ENCODE measurements at regions not wholly inside any gene's neighbourhood (a gene's known extent, or its start where the extent isn't known, plus 50 kb on each side); places are given as distances from the start of the nearest gene placed in this dataset.
"Not testable (repeated sequence)": the region's sequence is repeated elsewhere in the genome, so short reads cannot be mapped to it uniquely, and the experiment has no call there.

- no peak for DNase-seq
Measured at GRCh38 chr1:243996223-243996622, 54.9 kb upstream of the ZBTB18 start.

GRCh38 chr1:243991650-243992049 is 59.4 kb upstream of the ZBTB18 start:
- no peak for DNase-seq

- no peak for DNase-seq
Measured at GRCh38 chr1:243984788-243985187, 66.3 kb upstream of the ZBTB18 start.

- DNase-seq: no peak
Measured at GRCh38 chr1:243982447-243983018, 68.5 kb upstream of the ZBTB18 start.

GRCh38 chr1:243980471-243980870 is 70.6 kb upstream of the ZBTB18 start:
- no peak for DNase-seq

- no peak for DNase-seq
Measured at GRCh38 chr1:243980071-243980470, 71.0 kb upstream of the ZBTB18 start.

- DNase-seq: no peak
Measured at GRCh38 chr1:243979396-243979795, 71.7 kb upstream of the ZBTB18 start.

- DNase-seq: no peak
Measured at GRCh38 chr1:243977094-243977493, 74.0 kb upstream of the ZBTB18 start.

- no peak for DNase-seq
Measured at GRCh38 chr1:243974451-243975292, 76.4 kb upstream of the ZBTB18 start.

- DNase-seq: no peak
Measured at GRCh38 chr1:243973169-243973568, 77.9 kb upstream of the ZBTB18 start.

- no peak for DNase-seq
Measured at GRCh38 chr1:243970077-243970476, 81.0 kb upstream of the ZBTB18 start.

- no peak for DNase-seq
Measured at GRCh38 chr1:243968413-243968812, 82.7 kb upstream of the ZBTB18 start.

GRCh38 chr1:243964915-243965314 is 86.2 kb upstream of the ZBTB18 start:
- no peak for DNase-seq

- no peak for DNase-seq
Measured at GRCh38 chr1:243963571-243963970, 87.5 kb upstream of the ZBTB18 start.

GRCh38 chr1:243962541-243962940 is 88.5 kb upstream of the ZBTB18 start:
- DNase-seq: no peak

GRCh38 chr1:243959998-243960397 is 91.1 kb upstream of the ZBTB18 start:
- no peak for DNase-seq

GRCh38 chr1:243957141-243957540 is 93.9 kb upstream of the ZBTB18 start:
- DNase-seq: no peak

GRCh38 chr1:243956450-243956849 is 94.6 kb upstream of the ZBTB18 start:
- DNase-seq: no peak

- DNase-seq: not testable (repeated sequence)
Measured at GRCh38 chr1:243951207-243951606, 99.9 kb upstream of the ZBTB18 start.

GRCh38 chr1:243950166-243950565 is 100.1 kb upstream of the AKT3 start:
- no peak for DNase-seq

GRCh38 chr1:243946946-243947345 is 96.9 kb upstream of the AKT3 start:
- DNase-seq: no peak

GRCh38 chr1:243946253-243946652 is 96.2 kb upstream of the AKT3 start:
- DNase-seq: no peak

GRCh38 chr1:243945727-243946126 is 95.7 kb upstream of the AKT3 start:
- DNase-seq: no peak

- no peak for DNase-seq
Measured at GRCh38 chr1:243944429-243945160, 94.6 kb upstream of the AKT3 start.
